NT2/D1 (cell line): ENCODE measurements at regions not wholly inside any gene's neighbourhood (a gene's known extent, or its start where the extent isn't known, plus 50 kb on each side); places are given as distances from the start of the nearest gene placed in this dataset.

Experiments used
- DNase-seq: peaks from one replicate; pipeline ENCODE4 v3.0.0-alpha.2; 2011; ENCODE audit warnings: low read depth, low spot score
- H3K27me3 ChIP-seq: 2 replicates; pipeline ENCODE4 v1.6.0; 2011; ENCODE audit warnings: mild to moderate bottlenecking; ENCODE audit not compliant: insufficient read length, insufficient read depth
- H3K36me3 ChIP-seq: 2 replicates; pipeline ENCODE4 v1.6.1; 2011; ENCODE audit warnings: mild to moderate bottlenecking, low read length, mixed read lengths; ENCODE audit not compliant: insufficient read depth, insufficient read length
- H3K4me1 ChIP-seq: 2 replicates; pipeline ENCODE4 v1.5.1; 2011; ENCODE audit not compliant: insufficient read depth, insufficient read length
- H3K4me3 ChIP-seq: 2 replicates; pipeline ENCODE4 v1.5.1; 2011; ENCODE audit warnings: low read depth; ENCODE audit not compliant: insufficient read length
- H3K9ac ChIP-seq: 2 replicates; pipeline ENCODE4 v1.6.0; 2011; ENCODE audit warnings: low read depth; ENCODE audit not compliant: insufficient read length
- H3K9me3 ChIP-seq: 2 replicates; pipeline ENCODE4 v1.5.1; 2011; ENCODE audit warnings: mild to moderate bottlenecking, low read length; ENCODE audit not compliant: insufficient read depth
- SUZ12 ChIP-seq: IDR thresholded peaks from 2 replicates; pipeline ENCODE4 v1.6.1; 2011; ENCODE audit not compliant: insufficient read length, insufficient read depth; ENCODE audit errors: extremely low read depth
- YY1 ChIP-seq: IDR thresholded peaks from 2 replicates; pipeline ENCODE4 v1.6.1; 2011; ENCODE audit not compliant: insufficient read length, insufficient read depth
- ZNF274 ChIP-seq: IDR thresholded peaks from 2 replicates; pipeline ENCODE4 v1.6.1; 2011; ENCODE audit warnings: mild to moderate bottlenecking, low read depth, low read length

DNA sequence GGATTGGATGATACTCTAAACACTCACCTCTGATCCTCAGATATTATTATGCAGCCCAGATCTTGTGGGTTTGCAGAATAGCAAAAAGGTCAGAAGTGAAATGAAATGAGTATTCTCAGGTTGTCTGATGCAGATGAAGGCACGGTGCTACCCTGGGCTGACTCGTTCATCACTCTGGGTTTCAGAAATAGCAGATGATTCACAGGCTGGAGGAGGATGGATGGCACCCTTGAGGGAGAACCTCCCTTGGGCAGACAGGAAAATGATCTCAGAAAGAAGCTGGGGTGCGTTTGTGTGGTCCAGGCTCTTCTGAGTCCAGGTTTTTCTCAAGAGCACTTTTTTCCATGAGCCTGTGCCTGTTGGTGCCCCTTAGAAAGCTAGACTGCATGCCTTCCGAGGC is 515.8 kb upstream of the MKI67 start:
- Histone ChIP-seq H3K4me3 (no peak overlapping the region), H3K4me1 (no peaks in the 10 kb centered on the region), H3K36me3 (no peaks in the 10 kb centered on the region), H3K27me3 (no peaks in the 10 kb centered on the region), H3K9ac (no peak overlapping the region), H3K9me3 (no peaks in the 10 kb centered on the region)
- TF ChIP-seq YY1 (no peak), SUZ12 (no peak), ZNF274 (no peak)
- no peak for DNase-seq

DNA sequence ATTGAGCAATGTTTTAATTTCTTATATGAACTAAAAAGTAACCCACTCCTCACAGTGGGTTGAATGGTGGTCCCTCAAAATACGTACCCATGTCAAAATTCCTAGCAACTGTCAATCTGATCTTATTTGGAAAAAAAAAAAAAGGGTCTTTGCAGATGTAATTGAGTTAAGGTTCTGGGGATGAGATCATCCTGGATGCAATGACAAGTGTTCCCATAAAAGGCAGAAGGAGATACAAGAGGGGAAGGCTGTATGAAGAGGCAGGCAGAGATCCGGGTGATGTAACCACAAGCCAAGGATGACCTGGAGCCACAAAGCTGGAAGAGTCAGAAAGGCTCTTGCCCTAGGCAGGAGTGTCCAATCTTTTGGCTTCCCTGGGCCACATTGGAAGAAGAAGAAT is 516.3 kb upstream of the MKI67 start:
- TF ChIP-seq YY1 (no peak), ZNF274 (no peak), SUZ12 (no peak)
- DNase-seq: no peak
- H3K36me3 ChIP-seq: no peaks in the 10 kb centered on the region
- H3K9ac ChIP-seq: no peak overlapping the region
- H3K27me3 ChIP-seq: no peaks in the 10 kb centered on the region
- no peaks in the 10 kb centered on the region for H3K9me3 ChIP-seq
- H3K4me3 ChIP-seq: no peak overlapping the region
- H3K4me1 ChIP-seq: no peaks in the 10 kb centered on the region

DNA sequence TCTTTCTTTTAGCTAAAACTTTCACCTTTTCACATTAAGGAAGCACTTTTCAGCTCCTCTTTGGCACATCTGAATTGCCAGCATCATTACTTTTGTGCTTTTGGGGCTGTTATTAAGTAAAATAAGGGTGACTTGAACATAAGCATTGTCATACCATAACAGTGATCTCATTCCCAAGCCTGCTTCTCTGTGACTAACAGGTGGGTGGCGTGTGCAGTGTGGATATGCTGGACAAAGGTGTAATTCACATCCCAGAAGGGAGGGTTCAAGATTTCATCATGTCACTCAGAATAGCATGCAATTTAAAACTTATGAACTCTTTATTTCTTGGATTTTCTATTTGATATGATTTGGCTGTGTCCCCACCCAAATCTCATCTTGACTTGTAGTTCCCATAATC is 517.4 kb upstream of the MKI67 start:
- Histone ChIP-seq H3K4me3 (no peak overlapping the region), H3K27me3 (no peaks in the 10 kb centered on the region), H3K4me1 (no peaks in the 10 kb centered on the region), H3K9me3 (no peaks in the 10 kb centered on the region), H3K36me3 (no peaks in the 10 kb centered on the region), H3K9ac (no peak overlapping the region)
- DNase-seq: no peak
- TF ChIP-seq YY1: no peak
- no peak for TF ChIP-seq SUZ12
- TF ChIP-seq ZNF274: no peak

DNA sequence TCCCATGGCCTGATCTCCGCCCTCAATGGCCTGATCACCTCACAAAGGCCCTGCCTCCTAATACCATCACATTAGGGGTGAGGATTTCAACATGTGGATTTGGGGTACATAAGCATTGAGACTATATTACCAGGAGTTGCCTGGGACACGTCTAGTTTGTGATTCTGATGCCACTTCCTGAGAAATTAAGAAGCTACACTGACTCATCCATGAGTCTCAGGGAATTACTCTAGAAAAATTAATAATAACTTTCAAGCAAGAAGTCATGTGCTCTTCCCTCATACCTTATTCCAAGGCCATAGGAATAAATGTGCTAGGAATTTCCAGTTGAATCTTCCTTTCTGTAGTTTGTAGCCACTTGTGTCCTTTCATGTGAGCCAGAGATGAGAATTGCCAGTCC is 519.3 kb upstream of the MKI67 start:
- no peak for DNase-seq

DNA sequence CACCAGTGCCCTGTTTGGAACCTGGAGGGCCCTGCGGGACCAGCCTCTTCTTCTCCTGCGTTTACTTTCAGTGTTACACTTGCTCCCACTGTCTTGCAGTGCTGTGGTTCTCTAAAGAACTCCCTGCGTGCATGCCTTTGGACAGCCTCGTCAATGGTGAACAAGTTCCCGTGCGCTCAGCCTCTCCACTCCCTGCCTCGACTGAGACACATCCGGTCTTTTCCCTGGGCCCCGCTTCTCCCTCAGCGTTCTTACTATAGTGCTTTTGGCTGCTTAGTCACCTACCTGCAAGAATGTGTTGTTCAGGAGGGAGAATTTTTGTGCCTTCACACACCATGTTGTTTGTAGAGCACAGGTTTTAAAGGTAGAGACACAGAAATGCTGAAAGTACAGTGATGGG is 520.7 kb upstream of the MKI67 start:
- H3K4me3 ChIP-seq: no peak overlapping the region
- TF ChIP-seq YY1 (no peak), SUZ12 (no peak), ZNF274 (no peak)
- DNase-seq: no peak

More for the DNA sequence above, 519.3 kb upstream of the MKI67 start:
- Histone ChIP-seq H3K4me1 (no peaks in the 10 kb centered on the region), H3K27me3 (no peaks in the 10 kb centered on the region), H3K9me3 (no peaks in the 10 kb centered on the region), H3K9ac (no peak overlapping the region), H3K4me3 (no peak overlapping the region), H3K36me3 (no peaks in the 10 kb centered on the region)
- TF ChIP-seq YY1 (no peak), SUZ12 (no peak), ZNF274 (no peak)

DNA sequence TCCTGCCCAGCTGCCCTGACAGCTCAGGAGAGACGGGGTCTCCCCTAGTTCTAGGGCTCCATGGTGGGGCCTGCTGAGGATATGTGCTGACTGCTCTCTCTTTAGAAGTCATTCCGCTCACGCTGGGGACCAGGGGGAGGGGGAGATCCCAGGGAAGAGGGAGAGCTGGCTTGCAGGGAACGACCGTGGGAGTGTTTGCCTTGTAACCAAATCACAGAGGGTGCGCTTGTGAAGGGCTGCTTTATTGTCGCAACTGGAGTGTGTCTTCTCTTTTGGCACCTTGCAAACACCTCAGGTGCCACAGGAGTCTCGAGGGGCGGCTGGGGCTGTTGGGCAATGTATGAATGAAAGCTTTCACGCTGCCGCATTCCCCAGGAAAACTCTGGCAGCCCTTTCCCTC is 531.3 kb upstream of the MKI67 start:
- Histone ChIP-seq H3K4me3 (no peak overlapping the region), H3K9ac (no peak overlapping the region), H3K9me3 (no peaks in the 10 kb centered on the region), H3K4me1 (no peaks in the 10 kb centered on the region), H3K36me3 (no peaks in the 10 kb centered on the region), H3K27me3 (no peaks in the 10 kb centered on the region)
- no peak for DNase-seq
- no peak for TF ChIP-seq YY1
- TF ChIP-seq SUZ12: no peak
- no peak for TF ChIP-seq ZNF274

More for the DNA sequence above, 520.7 kb upstream of the MKI67 start:
- no peaks in the 10 kb centered on the region for H3K9me3 ChIP-seq
- no peaks in the 10 kb centered on the region for H3K4me1 ChIP-seq
- no peak overlapping the region for H3K9ac ChIP-seq
- no peaks in the 10 kb centered on the region for H3K27me3 ChIP-seq
- H3K36me3 ChIP-seq: no peaks in the 10 kb centered on the region

DNA sequence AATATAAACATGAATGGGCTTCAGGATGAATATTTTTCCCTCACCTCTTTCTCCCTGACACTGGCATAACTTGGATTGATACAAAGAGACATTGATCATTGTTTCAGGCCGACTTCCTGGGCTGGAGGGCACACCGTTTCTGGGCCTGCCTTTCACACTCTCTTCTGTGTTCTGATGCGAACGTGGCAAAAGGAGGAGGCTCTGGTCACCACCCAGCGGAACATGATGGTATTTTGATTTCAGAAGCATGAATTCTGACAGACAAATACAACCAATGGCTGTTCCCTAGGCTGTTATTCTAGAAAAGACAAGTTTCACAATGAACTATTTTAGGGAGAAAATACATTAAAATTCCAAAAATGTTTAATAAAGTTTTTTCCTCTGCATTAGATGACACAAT is 534.5 kb upstream of the MKI67 start:
- H3K4me3 ChIP-seq: no peak overlapping the region
- H3K27me3 ChIP-seq: no peaks in the 10 kb centered on the region
- TF ChIP-seq SUZ12: no peak
- TF ChIP-seq YY1: no peak
- no peak for TF ChIP-seq ZNF274
- H3K9me3 ChIP-seq: peaks cover 7% of the 10 kb centered on the region
- no peak for DNase-seq
- no peaks in the 10 kb centered on the region for H3K4me1 ChIP-seq
- H3K36me3 ChIP-seq: no peaks in the 10 kb centered on the region
- no peak overlapping the region for H3K9ac ChIP-seq
